Upper lobe of left lung (tissue), 6 donors: ENCODE measurements at regions not wholly inside any gene's neighbourhood (a gene's known extent, or its start where the extent isn't known, plus 50 kb on each side); places are given as distances from the start of the nearest gene placed in this dataset.

Source experiments
- ATAC-seq, 2 donors: fragments of 200-7000 bp; cut with Tn5 transposase; one replicate each; pipeline ENCODE4 v1.9.1; 2022; ENCODE audit warnings: mild to moderate bottlenecking in 2 of 2, moderate library complexity in 2 of 2; ENCODE audit not compliant: low FRiP score in 2 of 2
- DNase-seq, 2 donors: peaks; one replicate each; pipeline ENCODE4 v3.0.0-alpha.2; 2019 to 2020
- H3K27ac ChIP-seq, 4 donors: fragments of 200-600 bp; sonication (generic); one replicate each; pipeline ENCODE4 v1.5.1; 2016 to 2019
- H3K27me3 ChIP-seq, 4 donors: fragments of 200-600 bp; sonication (generic); one replicate each; pipeline ENCODE4 v1.5.1; 2017 to 2019
- H3K36me3 ChIP-seq, 4 donors: fragments of 200-600 bp; sonication (generic); one replicate each; pipeline ENCODE4 v1.5.1; 2016 to 2019
- H3K4me1 ChIP-seq, 4 donors: fragments of 200-600 bp; sonication (generic); one replicate each; pipeline ENCODE4 v1.5.1; 2018 to 2019
- H3K4me3 ChIP-seq, 4 donors: fragments of 200-600 bp; sonication (generic); one replicate each; pipeline ENCODE4 v1.5.1; 2017 to 2019; ENCODE audit warnings: mild to moderate bottlenecking in 2 of 4, moderate library complexity in 1 of 4
- H3K9me3 ChIP-seq, 4 donors: fragments of 200-600 bp; sonication (generic); one replicate each; pipeline ENCODE4 v1.5.1; 2018 to 2019
- CTCF ChIP-seq, 6 experiments: fragments of 450-650 bp in 4 of 6; fragments of 200-600 bp in 2 of 6; sonication (generic) in 2 of 6; IDR thresholded peaks; one replicate each; pipeline ENCODE4 v1.5.1; 2016 to 2019; ENCODE audit warnings: antibody characterized with exemption in 6 of 6
- EP300 ChIP-seq, 4 donors: sonication (generic); formaldehyde crosslinking; IDR thresholded peaks; one replicate each; pipeline ENCODE4 v1.5.1; 2017; ENCODE audit warnings: antibody characterized with exemption in 4 of 4, control low read depth in 2 of 4
- POLR2A ChIP-seq, 4 donors: fragments of 450-650 bp; IDR thresholded peaks; one replicate each; pipeline ENCODE4 v1.5.1; 2016 to 2017; ENCODE audit warnings: antibody characterized with exemption in 4 of 4, mild to moderate bottlenecking in 2 of 4
- POLR2AphosphoS5 ChIP-seq, 2 donors: sonication (generic); formaldehyde crosslinking; IDR thresholded peaks; one replicate each; pipeline ENCODE4 v1.5.1; 2017; ENCODE audit warnings: antibody characterized with exemption in 2 of 2
- WGBS, 2 donors: methylation state at CpG; one replicate each; pipeline ENCODE4 v1.1.5; 2017 to 2018; 5-methylcytosine and 5-hydroxymethylcytosine counted together
- small RNA-seq, 4 donors: library from RNA; depleted of rRNA; stranded (forward); fragments of <200 nt; gene quantifications; one replicate each; pipeline ENCODE3, GENCODE V24; 2016
- donor health status: DM: no; HTN: no; CAD: no; lungs with moderate emphysema.
- donor health status: DM: no; HTN: yes; CAD: no; lungs with severe emphysema.

- Histone ChIP-seq H3K9me3 (no peaks in the 10 kb centered on the region), H3K27me3 (no peaks in the 10 kb centered on the region), H3K4me3 (no peak overlapping the region), H3K36me3 (no peaks in the 10 kb centered on the region), H3K27ac (no peak overlapping the region), H3K4me1 (no peaks in the 10 kb centered on the region)
- TF ChIP-seq EP300 (IDR thresholded peaks at IDR 0.05): no peak
- TF ChIP-seq CTCF (IDR thresholded peaks at IDR 0.05): no peak
- TF ChIP-seq POLR2AphosphoS5 (IDR thresholded peaks at IDR 0.05): no peak
- no peak for TF ChIP-seq POLR2A (IDR thresholded peaks at IDR 0.05)
- no peak for ATAC-seq
- no peak for DNase-seq
- 88 to 89% methylated on average over 1 of the region's 1 CpG for WGBS, 2 donors
Observed at GRCh38 chr16:62105244-62105643, 69.0 kb upstream of the CDH8 start.

- DNase-seq (no peak), ATAC-seq (no peak)
- Histone ChIP-seq H3K27me3 (no peaks in the 10 kb centered on the region), H3K36me3 (no peaks in the 10 kb centered on the region), H3K4me1 (no peaks in the 10 kb centered on the region), H3K4me3 (no peak overlapping the region), H3K27ac (no peak overlapping the region), H3K9me3 (no peaks in the 10 kb centered on the region)
- WGBS, 2 donors: 97 to 100% methylated on average over 1 of the region's 1 CpG
- TF ChIP-seq POLR2AphosphoS5 (IDR thresholded peaks at IDR 0.05) (no peak), POLR2A (IDR thresholded peaks at IDR 0.05) (no peak), EP300 (IDR thresholded peaks at IDR 0.05) (no peak), CTCF (IDR thresholded peaks at IDR 0.05) (no peak)
Observed at GRCh38 chr16:62102588-62102987, 66.3 kb upstream of the CDH8 start.

GRCh38 chr16:62100651-62101050 is 64.4 kb upstream of the CDH8 start:
- H3K27me3 ChIP-seq: no peaks in the 10 kb centered on the region
- no peak for DNase-seq
- H3K9me3 ChIP-seq: no peaks in the 10 kb centered on the region
- H3K4me3 ChIP-seq: no peak overlapping the region
- 45 to 50% methylated on average over 2 of the region's 2 CpGs for WGBS, 2 donors
- no peak for ATAC-seq
- no peaks in the 10 kb centered on the region for H3K4me1 ChIP-seq
- H3K36me3 ChIP-seq: no peaks in the 10 kb centered on the region
- TF ChIP-seq POLR2AphosphoS5 (IDR thresholded peaks at IDR 0.05) (no peak), EP300 (IDR thresholded peaks at IDR 0.05) (no peak), CTCF (IDR thresholded peaks at IDR 0.05) (no peak), POLR2A (IDR thresholded peaks at IDR 0.05) (no peak)
- no peak overlapping the region for H3K27ac ChIP-seq

- no peaks in the 10 kb centered on the region for H3K27me3 ChIP-seq
- no peak overlapping the region for H3K27ac ChIP-seq
- H3K4me3 ChIP-seq: no peak overlapping the region
- ATAC-seq (no peak), DNase-seq (no peak)
- WGBS, 2 donors: 87 to 92% methylated on average over 4 of the region's 4 CpGs
- H3K9me3 ChIP-seq: no peaks in the 10 kb centered on the region
- H3K36me3 ChIP-seq: no peaks in the 10 kb centered on the region
- no peaks in the 10 kb centered on the region for H3K4me1 ChIP-seq
- TF ChIP-seq POLR2AphosphoS5 (IDR thresholded peaks at IDR 0.05): no peak
Observed at GRCh38 chr16:62089715-62090114, 53.5 kb upstream of the CDH8 start.

- no peaks in the 10 kb centered on the region for H3K36me3 ChIP-seq
- no peak overlapping the region for H3K4me3 ChIP-seq
- 65 to 71% methylated on average over 5 of the region's 5 CpGs for WGBS, 2 donors
- no peaks in the 10 kb centered on the region for H3K27me3 ChIP-seq
- ATAC-seq (no peak), DNase-seq (no peak)
- TF ChIP-seq EP300 (IDR thresholded peaks at IDR 0.05): no peak
- TF ChIP-seq POLR2A (IDR thresholded peaks at IDR 0.05): no peak
- TF ChIP-seq POLR2AphosphoS5 (IDR thresholded peaks at IDR 0.05): no peak
- no peak for TF ChIP-seq CTCF (IDR thresholded peaks at IDR 0.05)
- no peak overlapping the region for H3K27ac ChIP-seq
- no peaks in the 10 kb centered on the region for H3K9me3 ChIP-seq
- no peaks in the 10 kb centered on the region for H3K4me1 ChIP-seq
Observed at GRCh38 chr16:62088731-62089410, 52.6 kb upstream of the CDH8 start.

Small RNAs in the stretch of these regions (small RNA-seq; reads per million reads assigned to genes)
- gene AC009101.1 (0 reads per million in 4 donors), gene AC009161.2 (0 reads per million in 4 donors), gene AC018846.1 (0 reads per million in 4 donors), gene AC138305.3 (0 reads per million in 4 donors), gene RNU6-21P (0 to 0.14 (median 0) reads per million in 4 donors)
